Calu3 (cell line): ENCODE measurements at regions not wholly inside any gene's neighbourhood (a gene's known extent, or its start where the extent isn't known, plus 50 kb on each side); places are given as distances from the start of the nearest gene placed in this dataset.

ENCODE experiments used
- BruUV-seq: library from RNA; stranded (reverse); fragments of 400-500 nt; replicated peaks from 2 replicates; lab custom pipeline; 2021; lab: Mats Ljungman, UMichigan
- CTCF ChIA-PET: fragments of 300-600 bp; sonication (Branson Sonifier 250); formaldehyde crosslinking; loops from one replicate; lab custom pipeline; 2022; ENCODE audit warnings: antibody characterized with exemption; lab: Charles Lee
- DNase-seq: peaks from one replicate; pipeline ENCODE4 v3.0.0; 2022
- H3K27ac Mint-ChIP-seq: one replicate; pipeline ENCODE4 v1.8.0; 2022; ENCODE audit warnings: mixed read lengths; ENCODE audit not compliant: unreplicated experiment
- H3K27me3 Mint-ChIP-seq: one replicate; pipeline ENCODE4 v1.8.0; 2022; ENCODE audit warnings: mixed read lengths; ENCODE audit not compliant: unreplicated experiment
- H3K36me3 Mint-ChIP-seq: one replicate; pipeline ENCODE4 v1.8.0; 2022; ENCODE audit warnings: mild to moderate bottlenecking, moderate library complexity, mixed read lengths; ENCODE audit not compliant: insufficient read depth, unreplicated experiment
- H3K4me1 Mint-ChIP-seq: one replicate; pipeline ENCODE4 v1.8.0; 2022; ENCODE audit warnings: mild to moderate bottlenecking, low read depth, mixed read lengths; ENCODE audit not compliant: unreplicated experiment
- H3K4me3 Mint-ChIP-seq: one replicate; pipeline ENCODE4 v1.8.0; 2022; ENCODE audit warnings: mild to moderate bottlenecking, low read depth, moderate library complexity, mixed read lengths; ENCODE audit not compliant: unreplicated experiment
- H3K9me3 Mint-ChIP-seq: one replicate; pipeline ENCODE4 v1.8.0; 2022; ENCODE audit warnings: low read depth, mixed read lengths; ENCODE audit not compliant: unreplicated experiment
- CTCF ChIP-seq: fragments of 200-600 bp; IDR thresholded peaks from one replicate; pipeline ENCODE4 v1.8.0; 2022; ENCODE audit warnings: antibody characterized with exemption; ENCODE audit not compliant: unreplicated experiment
- intact Hi-C: fragments of 100-400 bp; cut with micrococcal nuclease; formaldehyde crosslinking; loops from one replicate; pipeline ENCODE4 v1.10.0; 2022; ENCODE audit not compliant: unreplicated experiment

GRCh38 chr1:199472978-199473377, 554.5 kb upstream of the NR5A2 start:
- no peaks in the 10 kb centered on the region for H3K27me3 Mint-ChIP-seq
- DNase-seq = no peak
- no peak for TF ChIP-seq CTCF
- H3K4me3 Mint-ChIP-seq = no peak overlapping the region
- H3K27ac Mint-ChIP-seq = no peak overlapping the region
- intact Hi-C loops = loop anchor here (10.0 kb wide), 1 partner anchor 1738 kb away; no protein-coding TSS in a partner anchor
- no peaks in the 10 kb centered on the region for H3K9me3 Mint-ChIP-seq
- H3K4me1 Mint-ChIP-seq = no peaks in the 10 kb centered on the region
- H3K36me3 Mint-ChIP-seq = no peaks in the 10 kb centered on the region
- BruUV-seq = no TSS peak
- CTCF ChIA-PET = interaction anchor here (0.6 to 0.8 kb wide), 2 partner anchors 9 to 626 kb away, joined by 3 read pairs; no protein-coding TSS in a partner anchor

- Mint-ChIP-seq H3K27ac (no peak overlapping the region), H3K9me3 (no peaks in the 10 kb centered on the region), H3K4me1 (no peaks in the 10 kb centered on the region), H3K36me3 (no peaks in the 10 kb centered on the region), H3K27me3 (no peaks in the 10 kb centered on the region), H3K4me3 (no peak overlapping the region)
- no peak for TF ChIP-seq CTCF
- BruUV-seq = no TSS peak
- CTCF ChIA-PET = no interaction called here
- intact Hi-C loops = loop anchor here (10.0 kb wide), 1 partner anchor 1740 kb away; no protein-coding TSS in a partner anchor
- no peak for DNase-seq
Observed at GRCh38 chr1:199474738-199475137, 552.8 kb upstream of the NR5A2 start.

- Mint-ChIP-seq H3K4me3 (no peak overlapping the region), H3K36me3 (no peaks in the 10 kb centered on the region), H3K27me3 (no peaks in the 10 kb centered on the region), H3K4me1 (no peaks in the 10 kb centered on the region), H3K9me3 (no peaks in the 10 kb centered on the region), H3K27ac (no peak overlapping the region)
- intact Hi-C loops = no loop called here
- BruUV-seq = no TSS peak
- no peak for TF ChIP-seq CTCF
- no peak for DNase-seq
- CTCF ChIA-PET = no interaction called here
Observed at GRCh38 chr1:199482426-199482825, 545.1 kb upstream of the NR5A2 start.

- Mint-ChIP-seq H3K4me1 (peaks cover 24% of the 10 kb centered on the region), H3K4me3 (no peak overlapping the region), H3K27ac (no peak overlapping the region), H3K36me3 (no peaks in the 10 kb centered on the region), H3K9me3 (no peaks in the 10 kb centered on the region), H3K27me3 (no peaks in the 10 kb centered on the region)
- TF ChIP-seq CTCF = no peak
- intact Hi-C loops = no loop called here
- CTCF ChIA-PET = no interaction called here
- no peak for DNase-seq
- BruUV-seq = no TSS peak
Observed at GRCh38 chr1:199489594-199489993, 537.9 kb upstream of the NR5A2 start.
